Activated gamma-delta T cell (primary cell): ENCODE measurements at regions not wholly inside any gene's neighbourhood (a gene's known extent, or its start where the extent isn't known, plus 50 kb on each side); places are given as distances from the start of the nearest gene placed in this dataset.

Experiments used
- DNase-seq: peaks from one replicate; lab custom pipeline; 2025; lab: John Stamatoyannopoulos, UW

DNA sequence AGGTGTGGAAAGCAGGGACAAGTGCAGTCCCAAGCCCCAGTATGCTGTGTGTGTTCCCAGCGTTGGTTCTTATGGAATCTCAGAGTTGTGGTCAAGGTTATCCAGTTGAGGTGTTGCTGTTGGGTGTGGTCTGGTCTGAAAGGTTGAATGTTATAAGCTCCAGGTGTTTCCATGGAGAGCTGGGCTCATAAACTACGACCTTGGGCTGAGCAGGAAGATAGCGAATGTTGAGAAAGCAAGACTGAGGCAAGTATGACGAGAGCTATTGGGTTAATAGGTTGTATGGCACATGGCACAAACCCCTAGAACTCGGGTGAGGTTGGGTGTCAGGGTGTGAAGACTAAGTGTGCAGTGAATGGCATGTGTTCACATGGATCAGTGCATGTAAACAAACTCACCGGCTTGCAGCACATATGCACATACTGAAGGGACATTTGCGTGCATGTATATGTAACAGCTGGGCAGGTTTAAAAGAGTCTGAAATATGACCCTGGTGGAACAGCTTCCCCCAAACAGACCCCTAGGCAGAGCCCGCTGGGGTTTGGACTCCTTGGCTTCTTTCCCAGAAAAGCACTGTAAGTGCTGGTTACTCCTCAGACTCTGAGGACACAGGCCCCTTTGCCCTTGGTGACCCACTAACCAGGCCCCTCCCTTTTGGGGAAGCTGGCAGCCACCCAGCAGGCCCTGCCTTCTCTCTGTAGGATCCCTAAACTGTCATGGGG lies 117.5 kb downstream of the NAV1 start:
- no peak for DNase-seq

DNA sequence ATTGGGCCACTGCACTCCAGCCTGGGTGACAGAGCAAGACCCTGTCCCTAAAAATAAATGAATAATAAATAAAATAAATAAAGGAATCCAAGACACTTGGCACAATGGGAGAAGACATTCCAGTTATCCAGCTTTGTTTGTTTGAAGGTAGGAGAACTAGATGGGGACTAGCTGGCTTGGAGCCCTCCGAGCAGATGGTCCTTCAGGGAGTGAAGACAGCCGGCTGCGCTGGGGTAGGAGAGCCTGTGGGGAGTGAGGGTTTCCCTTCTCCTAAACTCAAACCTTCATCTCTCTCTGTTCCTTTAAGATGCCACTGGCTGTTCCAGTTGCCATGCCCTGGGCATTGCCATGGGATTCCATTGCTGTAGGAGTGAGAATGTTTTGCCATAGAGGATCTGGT lies 120.6 kb downstream of the NAV1 start:
- no peak for DNase-seq

DNA sequence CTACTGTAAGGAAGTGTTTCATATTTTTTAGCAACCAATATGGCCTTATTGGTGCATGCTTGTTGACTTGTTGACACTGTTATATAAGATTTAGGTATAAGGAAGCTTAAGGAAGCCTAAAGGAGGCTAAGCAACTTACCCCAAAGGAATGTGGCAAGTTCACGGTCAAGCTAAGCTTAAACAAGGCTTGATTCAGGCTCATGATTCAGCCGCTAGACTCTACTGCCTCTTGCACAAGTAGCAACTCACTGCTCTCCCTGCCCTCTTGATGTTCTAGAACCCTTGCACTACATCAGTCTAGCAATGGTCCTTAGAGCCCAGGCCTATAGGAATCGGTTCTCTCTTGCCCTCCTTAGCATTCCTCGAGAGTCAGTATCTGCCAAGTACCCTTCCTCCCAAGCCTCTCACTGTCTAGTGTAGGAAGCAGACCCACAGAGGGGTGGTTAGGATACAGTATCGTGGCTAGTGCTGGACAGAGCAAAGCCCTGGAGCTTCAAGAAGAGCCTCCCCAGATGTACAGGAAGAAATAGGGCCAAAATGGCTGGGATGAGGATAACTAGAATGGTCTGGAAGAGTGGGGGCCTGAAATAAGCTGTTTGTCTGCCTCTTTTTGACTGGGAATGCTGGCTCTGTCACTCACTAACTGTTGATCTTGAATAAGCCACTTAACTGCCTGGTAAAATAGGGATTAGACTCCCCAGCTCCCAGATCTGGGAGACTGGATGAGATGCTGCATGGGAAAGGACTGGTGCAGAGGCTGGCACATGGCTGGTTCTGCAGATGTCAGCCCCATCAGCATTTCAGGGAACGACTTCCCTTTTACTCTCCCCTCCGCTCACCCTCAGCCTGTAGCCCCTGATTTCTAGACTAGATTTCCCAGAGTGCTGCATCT lies 122.2 kb downstream of the NAV1 start:
- no peak for DNase-seq

DNA sequence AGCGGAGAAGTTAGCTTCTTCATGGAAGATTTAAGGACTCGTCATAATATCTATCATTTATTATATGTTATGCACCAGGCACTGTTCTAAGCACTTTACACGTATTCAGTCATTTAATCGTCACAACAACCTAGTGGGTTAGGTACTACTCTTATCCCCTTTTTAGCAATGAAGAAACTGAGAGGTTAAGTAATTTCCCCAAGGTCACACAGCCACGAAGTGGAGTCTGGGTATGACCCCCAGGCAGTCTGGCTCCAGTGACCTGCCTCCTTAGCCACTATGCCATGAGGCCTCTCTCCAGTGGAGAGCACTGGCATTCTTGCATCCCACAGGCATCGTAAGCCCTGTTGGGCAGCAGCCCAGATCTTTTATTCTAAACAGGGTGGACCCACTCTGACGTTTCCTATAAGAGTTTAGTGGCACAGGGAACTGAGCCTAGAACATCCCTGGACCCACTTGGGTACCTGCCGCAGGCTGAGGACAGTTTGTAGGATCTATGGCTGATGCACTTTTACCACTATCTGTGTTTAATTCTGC lies 123.0 kb downstream of the NAV1 start:
- DNase-seq, result no peak

DNA sequence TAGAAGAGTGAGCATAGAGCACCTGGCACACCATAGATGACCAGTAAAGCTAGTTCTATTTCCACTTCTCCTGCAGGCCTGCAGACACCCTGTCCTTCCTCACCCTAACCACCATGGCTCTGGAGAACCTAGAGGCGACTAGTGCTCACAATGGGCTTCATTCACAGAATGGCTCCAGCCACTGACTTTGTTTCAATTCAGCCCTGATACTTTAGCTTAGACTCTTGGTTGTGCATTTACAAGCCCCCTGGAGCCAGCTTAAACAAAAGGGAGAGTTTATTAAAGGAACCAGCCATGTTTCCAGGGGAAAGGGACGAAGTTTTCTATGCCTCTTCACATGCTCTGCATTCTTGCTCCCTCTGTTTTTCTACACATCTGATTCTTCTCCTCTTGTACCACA lies 123.7 kb downstream of the NAV1 start:
- DNase-seq, result no peak

DNA sequence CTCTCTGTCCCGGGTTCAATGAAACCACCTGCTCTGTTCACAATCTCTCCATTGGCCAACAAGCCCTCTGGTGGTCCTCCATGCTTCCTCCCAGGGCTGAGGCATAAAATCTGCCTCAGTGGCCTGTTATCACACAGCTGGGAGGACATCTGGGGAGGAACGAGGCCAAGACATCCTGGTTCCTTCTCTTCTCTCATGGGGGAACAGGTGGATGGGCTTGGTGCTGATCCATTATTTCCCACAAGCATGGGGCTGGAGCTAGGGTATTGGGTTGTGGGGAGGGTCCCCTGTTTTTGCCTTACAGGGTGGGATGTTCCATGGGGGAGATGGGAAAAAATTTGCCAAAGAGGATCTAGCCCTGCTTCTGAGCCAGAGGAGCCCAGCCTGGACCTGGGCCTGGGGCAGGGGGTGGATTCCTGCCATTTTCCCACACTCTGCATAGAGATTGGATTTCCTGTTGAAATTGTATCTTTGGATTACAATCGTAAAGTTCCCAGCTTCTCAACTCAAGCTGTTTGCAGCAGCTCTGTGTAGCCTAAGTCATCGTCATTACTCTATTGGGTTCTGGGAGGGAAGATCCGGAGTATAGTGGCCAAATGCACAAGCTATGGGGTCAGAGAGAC lies 124.7 kb downstream of the NAV1 start:
- DNase-seq, result no peak

DNA sequence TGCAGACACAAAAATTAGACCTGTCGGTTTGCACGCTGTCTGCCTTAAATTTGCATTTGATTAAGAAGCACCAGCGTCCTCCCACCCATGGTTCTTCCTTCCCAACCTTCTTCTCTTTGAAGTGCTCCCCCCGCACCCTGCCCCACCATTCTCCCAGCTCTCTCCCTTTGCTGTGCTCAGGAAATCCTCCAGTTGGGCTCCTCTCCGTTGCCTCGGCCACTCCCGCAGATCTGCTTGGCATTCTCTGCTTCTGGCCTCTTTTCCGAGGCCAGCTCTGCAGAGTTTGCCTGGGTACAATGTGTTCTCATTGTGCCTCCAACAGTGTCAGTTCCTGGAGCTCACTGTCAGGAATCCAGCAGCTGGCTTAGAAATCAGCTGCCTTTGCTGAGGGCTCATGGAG lies 126.1 kb downstream of the NAV1 start:
- DNase-seq, result no peak

DNA sequence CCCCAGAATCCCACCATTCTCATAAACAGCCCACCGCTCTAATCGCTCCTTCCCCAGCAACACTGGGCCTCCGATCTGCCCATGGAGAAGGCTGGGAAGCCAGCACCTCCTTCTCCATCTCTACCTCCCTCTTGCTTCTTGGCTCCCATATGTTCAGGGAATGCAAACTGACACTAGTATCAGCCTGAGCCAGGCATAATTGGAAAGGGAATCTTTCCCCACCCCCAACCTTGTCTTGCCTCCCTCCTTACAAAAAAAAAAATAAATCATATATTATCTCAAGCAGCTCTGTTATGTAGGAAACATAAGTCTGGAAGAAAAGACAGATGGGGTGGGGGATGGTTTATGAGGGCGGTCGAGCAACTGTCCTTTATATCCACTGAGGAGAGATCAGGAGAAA lies 127.2 kb downstream of the NAV1 start:
- no peak for DNase-seq

DNA sequence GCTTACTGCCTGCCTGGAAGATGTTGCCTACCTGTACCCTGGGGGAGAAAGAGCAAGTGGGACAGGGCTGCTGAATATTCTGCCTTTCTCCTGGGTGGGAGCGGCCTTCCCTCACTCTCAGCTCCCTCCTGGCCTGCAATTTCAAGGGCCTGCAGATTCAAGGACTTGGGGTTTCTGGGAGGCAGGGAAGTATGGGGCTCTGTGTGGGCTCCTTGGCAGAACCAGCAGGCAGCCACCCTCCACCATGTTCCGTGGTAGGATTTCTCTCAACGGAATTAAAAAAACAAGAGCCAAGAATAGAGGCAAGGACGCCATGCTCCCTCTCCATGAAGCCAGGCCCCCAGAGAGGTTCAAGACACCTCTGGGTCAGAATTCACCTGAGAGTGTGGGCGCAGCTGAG lies 127.7 kb downstream of the NAV1 start:
- DNase-seq, result no peak

DNA sequence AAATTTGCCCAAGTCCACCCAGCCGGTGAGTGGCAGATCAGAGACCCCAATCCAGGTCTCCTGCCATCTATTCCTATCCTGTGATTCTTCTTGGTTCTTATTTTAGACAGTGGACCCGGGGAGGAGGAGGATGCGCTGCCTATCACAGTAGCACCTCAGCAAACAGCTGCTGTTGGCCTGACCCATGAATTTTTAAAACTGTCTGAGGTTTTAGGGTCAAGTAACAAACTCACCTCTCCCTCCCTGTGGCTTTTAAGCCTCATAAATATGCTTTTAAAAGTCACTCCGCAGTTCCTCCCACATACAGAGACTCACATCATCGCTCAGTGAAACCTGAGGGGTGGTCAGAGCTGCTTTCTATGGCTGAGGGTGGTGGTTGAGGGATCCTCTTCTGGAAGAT lies 128.6 kb downstream of the NAV1 start:
- no peak for DNase-seq

DNA sequence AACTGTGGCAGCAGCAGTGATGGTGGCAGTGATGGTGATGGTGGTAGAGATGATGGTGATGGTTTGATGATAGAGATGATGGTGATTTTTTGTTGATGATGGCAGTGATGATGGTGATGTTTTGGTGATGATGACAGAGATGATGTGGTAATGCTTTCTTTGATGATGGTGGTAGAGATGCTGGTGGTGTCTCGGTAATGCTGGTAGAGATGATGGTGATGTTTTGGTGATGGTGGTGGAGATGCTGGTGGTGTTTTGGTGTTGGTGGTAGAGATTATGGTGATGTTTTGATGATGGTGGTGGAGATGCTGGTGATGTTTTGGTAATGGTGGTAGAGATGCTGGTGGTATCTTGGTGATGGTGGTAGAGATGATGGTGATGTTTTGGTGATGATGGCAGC lies 131.6 kb downstream of the NAV1 start:
- DNase-seq, result no peak

DNA sequence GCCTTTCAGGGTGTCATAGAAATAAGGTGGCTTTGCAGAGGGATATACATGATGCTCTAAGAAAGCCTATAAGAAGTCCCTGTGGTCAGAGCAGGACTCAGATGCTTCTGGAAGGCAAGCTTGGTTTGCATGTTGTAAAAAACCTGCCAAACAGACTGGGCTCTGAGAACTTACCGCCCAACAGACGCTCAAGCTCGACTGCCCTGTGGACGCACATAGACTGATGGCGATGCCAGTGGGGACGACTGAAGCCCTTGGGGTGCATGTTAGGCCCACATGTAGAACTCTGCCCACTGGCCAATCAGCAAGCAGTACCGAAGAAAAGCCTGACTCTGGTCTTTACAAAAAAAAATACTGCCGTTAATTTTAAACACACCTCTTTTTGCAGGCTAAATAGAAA lies 133.8 kb downstream of the NAV1 start:
- no peak for DNase-seq

DNA sequence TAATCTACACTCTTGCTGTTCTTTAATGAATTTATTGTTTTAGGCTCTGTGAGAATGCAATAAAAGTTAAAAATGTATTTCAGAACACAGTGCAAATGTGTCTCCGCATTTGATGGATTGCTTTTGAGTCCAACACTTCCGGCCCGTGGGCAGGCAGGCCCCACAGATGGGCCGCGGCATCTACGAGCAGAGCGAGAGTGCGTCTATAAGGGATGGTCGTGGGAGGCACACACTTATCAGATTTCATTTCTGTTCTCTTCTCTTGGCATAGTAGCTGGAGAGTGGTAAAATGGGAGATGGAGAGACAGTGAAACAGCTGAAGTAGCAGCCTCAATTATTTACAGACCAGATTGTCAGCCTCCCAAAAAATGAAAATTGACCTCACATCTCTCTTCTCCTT lies 134.2 kb downstream of the NAV1 start:
- no peak for DNase-seq

DNA sequence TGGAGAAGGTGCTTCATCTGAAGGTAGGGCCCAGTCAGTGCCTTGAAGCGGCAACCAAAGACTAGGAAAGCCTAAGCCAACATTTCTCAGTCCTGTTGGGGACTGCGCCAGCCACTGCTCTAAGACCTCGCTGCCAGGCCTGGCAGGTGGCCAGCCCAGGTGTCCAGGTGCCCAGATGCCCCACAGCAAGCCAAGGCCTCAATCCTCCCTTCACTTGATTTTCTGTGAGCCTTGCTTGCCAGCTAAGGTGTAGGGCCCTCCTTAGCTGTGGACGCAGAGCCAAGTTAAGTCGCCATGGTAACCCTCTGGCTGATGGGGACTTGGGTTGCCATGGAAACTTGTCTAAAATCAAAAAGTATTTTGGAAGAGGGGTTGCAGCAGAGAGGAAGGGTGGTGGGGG lies 135.0 kb downstream of the NAV1 start:
- DNase-seq, result no peak

DNA sequence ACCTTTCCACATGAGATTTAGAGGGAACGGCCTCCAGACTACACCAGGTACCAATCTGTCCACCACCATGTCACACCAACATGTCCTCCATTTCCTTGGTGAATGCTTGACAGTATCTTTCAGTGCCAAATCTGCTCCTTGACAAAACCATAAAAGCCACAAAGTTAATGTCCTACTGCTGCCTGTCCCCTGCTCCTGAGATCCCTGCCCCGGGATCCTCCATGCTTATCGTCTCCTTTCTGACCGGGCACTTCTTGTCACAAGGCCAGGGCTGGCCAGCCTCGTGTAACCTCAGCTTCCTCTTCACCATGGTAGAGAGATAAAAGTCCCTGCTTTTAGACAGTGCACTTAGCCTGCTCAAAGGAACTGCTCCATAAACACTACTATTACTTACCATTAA lies 136.2 kb downstream of the NAV1 start:
- DNase-seq, result no peak

DNA sequence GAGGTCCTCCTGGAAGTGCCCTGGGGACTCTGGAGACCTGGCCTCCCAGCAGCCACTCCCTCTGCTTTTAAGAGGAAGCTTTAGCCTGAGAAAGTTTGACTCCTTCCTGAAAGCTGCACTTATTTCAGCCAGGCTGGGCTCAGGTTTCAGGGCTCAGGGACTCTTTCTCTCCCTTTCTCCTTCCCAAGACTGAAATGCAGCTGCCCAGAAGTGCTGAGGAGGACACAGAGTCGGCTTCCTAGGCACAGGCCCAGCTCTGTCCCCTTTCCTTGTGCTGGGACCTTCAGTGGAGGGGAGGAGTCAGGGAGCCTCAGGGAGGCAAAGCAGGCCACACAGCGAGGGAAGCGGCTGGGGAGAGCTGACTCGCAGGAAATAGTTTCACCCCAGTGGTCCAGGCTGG lies 137.3 kb downstream of the NAV1 start:
- DNase-seq, result no peak

DNA sequence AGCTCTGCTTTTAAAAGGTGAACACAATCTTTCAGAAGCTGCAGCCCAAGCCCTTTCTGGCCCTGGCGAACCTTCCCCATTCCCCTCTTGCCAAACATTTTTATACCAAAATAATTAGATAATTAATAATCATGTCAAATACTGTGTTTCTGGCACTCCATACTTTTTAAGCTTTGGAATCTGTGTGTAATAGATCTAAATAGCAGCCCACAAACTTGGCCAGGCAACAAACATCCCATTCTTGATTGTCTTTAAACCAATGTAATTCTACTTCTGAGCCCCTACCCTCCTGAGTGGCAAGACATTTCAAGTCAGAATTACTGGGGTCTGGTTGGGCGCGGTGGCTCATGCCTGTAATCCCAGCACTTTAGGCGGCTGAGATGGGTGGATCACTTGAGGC lies 137.7 kb downstream of the NAV1 start:
- no peak for DNase-seq

DNA sequence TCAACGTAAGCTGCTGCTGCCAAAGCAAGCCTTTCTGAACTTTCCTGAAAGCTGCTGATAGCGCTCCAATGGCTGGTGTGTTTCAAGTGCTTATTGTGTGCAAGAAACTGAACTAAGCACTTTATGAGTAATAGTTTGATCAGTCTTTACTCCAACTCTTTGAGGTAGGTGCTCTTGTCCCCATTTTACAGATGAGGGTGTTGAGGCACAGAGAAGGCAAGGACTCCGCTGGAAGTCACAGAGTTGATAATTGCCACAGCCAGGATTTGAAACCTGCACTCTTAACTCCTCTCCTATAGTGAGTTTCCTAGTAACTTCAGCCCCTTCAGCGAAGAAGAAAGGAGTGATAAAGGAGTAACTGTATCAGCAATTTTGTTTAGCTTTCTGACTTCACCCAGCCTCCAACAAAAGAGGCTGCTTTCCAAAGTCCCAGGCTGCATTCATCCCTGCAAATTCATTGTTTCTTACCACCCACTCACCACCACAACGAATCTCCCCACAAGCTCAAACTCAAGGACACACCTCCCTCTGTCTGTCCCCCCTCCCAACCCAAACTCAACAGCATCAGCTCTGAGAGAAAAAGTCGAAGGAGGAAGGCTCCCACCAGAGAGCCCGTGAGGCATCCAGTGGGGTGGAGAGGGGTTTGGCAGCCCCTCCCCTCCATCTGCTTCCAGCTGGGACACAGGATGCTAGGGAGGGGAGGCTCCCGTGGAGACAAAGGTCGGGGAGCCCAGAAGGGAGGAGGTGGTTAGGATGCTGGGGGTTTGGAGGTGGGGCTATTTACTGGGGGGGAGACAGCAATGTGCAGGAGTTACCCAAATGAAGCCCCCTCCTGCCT lies 139.6 kb downstream of the NAV1 start:
- no peak for DNase-seq

DNA sequence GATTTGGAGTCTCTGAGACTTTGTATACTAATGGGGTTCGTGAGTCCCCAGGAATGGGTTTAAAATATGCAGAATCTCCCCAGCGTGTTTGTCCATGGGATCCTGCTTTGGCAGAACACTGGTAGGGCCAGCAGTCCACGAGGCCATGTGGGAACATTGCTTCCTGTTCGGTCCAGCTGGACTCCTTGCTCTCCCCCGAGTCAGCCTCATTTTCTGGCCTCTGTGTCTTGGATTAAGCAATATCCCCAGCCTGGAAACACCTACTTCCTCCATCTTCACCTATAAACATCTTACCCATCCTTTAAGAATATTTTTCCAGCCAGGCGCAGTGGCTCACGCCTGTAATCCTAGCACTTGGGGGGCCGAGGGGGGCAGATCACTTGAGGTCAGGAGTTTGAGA lies 142.4 kb downstream of the NAV1 start:
- no peak for DNase-seq

DNA sequence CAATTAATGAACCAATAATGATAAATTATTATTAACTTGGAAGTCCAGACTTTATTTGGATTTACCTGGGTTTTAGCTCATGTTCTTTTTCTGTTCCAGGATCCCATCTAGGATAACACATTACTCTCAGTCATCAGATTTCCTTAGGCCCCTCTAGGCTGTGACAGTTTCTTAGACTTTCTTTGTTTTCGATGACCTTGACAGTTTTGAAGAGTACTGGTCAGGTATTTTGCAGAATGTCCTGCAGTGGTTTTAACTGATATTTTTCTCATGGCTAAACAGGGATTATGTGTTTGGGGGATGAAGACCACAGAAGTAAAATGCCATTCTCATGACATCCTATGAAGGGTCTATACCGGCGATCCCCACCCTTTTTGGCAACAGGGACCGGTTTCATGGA lies 144.0 kb downstream of the NAV1 start:
- no peak for DNase-seq

DNA sequence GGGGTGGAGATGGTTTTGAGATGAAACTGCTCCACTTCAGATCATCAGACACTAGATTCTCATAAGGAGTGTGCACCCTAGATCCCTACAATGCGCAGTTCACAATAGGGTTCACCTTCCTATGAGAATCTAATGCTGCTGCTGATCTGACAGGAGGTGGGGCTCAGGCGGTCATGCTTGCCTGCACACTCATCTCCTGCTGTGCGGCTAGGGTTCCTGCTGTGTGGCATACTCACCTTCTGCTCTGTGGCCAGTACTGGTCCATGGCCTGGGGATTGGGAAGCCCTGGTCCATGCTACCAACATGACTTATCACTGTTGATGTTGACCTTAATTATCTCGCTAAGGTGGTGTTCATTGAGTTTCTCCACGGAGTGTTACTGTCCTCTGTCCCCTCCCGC lies 144.5 kb downstream of the NAV1 start:
- no peak for DNase-seq

DNA sequence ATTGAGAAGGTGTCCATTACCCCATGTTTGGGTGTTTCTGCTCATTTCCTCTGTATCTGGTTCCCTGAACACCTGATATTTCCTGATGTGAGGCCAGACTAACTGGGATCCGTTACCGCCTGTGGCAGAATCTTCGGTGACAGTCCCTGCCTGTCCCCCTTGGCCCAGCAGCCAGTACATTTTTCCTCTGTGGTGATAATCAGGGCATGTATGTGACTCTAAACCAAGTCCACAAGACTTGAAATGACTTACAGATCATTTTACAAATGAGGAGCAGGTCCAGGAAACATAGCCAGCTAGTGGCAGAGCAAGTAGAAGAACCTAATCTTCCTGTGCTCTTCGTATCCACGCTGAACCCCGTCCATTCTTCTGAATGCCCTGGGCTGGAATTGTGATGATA lies 143.5 kb upstream of the IPO9 start:
- no peak for DNase-seq
